ENCODE measurements at regions not wholly inside any gene's neighbourhood (a gene's known extent, or its start where the extent isn't known, plus 50 kb on each side); places are given as distances from the start of the nearest gene placed in this dataset.
A peak's percentile ranks its signal among the peaks of the same experiment; 100 is the strongest.

GRCh38 chr10:78577712-78578111, 491.1 kb upstream of the ZMIZ1 start:
- no peak for DNase-seq

- DNase-seq: peak in 1 of 2 donors; percentile 47
Observed at GRCh38 chr10:78578929-78579328, 489.8 kb upstream of the ZMIZ1 start.

- no peak for DNase-seq
Observed at GRCh38 chr10:78579576-78579975, 489.2 kb upstream of the ZMIZ1 start.

- DNase-seq: no peak
Observed at GRCh38 chr10:78579995-78580394, 488.8 kb upstream of the ZMIZ1 start.

GRCh38 chr10:78581133-78581694, 487.6 kb upstream of the ZMIZ1 start:
- DNase-seq: no peak

- no peak for DNase-seq
Observed at GRCh38 chr10:78582540-78582939, 486.2 kb upstream of the ZMIZ1 start.

GRCh38 chr10:78584266-78584665, 484.5 kb upstream of the ZMIZ1 start:
- DNase-seq: no peak

- no peak for DNase-seq
Observed at GRCh38 chr10:78584681-78585080, 484.1 kb upstream of the ZMIZ1 start.

GRCh38 chr10:78585952-78586351, 482.8 kb upstream of the ZMIZ1 start:
- no peak for DNase-seq

GRCh38 chr10:78588194-78588811, 480.5 kb upstream of the ZMIZ1 start:
- DNase-seq: no peak

GRCh38 chr10:78589687-78590086, 479.1 kb upstream of the ZMIZ1 start:
- no peak for DNase-seq

- DNase-seq: no peak
Observed at GRCh38 chr10:78591066-78591465, 477.7 kb upstream of the ZMIZ1 start.

- DNase-seq: no peak
Observed at GRCh38 chr10:78594559-78595268, 474.1 kb upstream of the ZMIZ1 start.

GRCh38 chr10:78595269-78595619, 473.5 kb upstream of the ZMIZ1 start:
- no peak for DNase-seq

GRCh38 chr10:78596556-78596955, 472.2 kb upstream of the ZMIZ1 start:
- DNase-seq: no peak

GRCh38 chr10:78597796-78598555, 470.8 kb upstream of the ZMIZ1 start:
- no peak for DNase-seq

- DNase-seq: no peak
Observed at GRCh38 chr10:78599122-78599853, 469.5 kb upstream of the ZMIZ1 start.

GRCh38 chr10:78600121-78600665, 468.6 kb upstream of the ZMIZ1 start:
- no peak for DNase-seq

GRCh38 chr10:78600740-78601139, 468.0 kb upstream of the ZMIZ1 start:
- DNase-seq: no peak

GRCh38 chr10:78602201-78602932, 466.4 kb upstream of the ZMIZ1 start:
- DNase-seq: no peak

GRCh38 chr10:78604286-78604685, 464.5 kb upstream of the ZMIZ1 start:
- DNase-seq: no peak

GRCh38 chr10:78604721-78605120, 464.0 kb upstream of the ZMIZ1 start:
- no peak for DNase-seq
